ENCODE measurements at regions not wholly inside any gene's neighbourhood (a gene's known extent, or its start where the extent isn't known, plus 50 kb on each side); places are given as distances from the start of the nearest gene placed in this dataset.

DNA sequence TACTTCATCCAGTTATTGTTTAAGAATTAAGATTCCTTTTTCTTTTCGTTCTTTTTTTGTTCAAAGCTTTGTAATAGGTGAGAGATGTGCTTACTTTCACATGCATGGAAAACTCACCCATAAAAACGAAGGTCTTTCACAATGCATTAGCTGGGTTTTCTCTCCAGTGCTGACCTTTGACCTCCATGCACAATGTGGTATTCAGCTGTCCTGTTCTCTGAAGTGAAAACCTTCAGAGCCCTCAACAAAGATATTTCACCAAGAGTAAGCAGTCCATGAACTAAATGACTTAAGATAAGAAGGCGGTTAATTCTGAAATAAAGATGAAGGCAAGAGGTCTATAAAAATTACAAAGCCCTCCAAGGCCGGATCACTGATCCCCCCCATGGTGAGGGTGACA is 77.1 kb upstream of the IPO9 start:
- DNase-seq (no peak), ATAC-seq (no peak)
- intact Hi-C loops (cut with DNase I): no loop called here
- no peaks in the 10 kb centered on the region for H3K9me3 ChIP-seq (ENCODE audit: control insufficient read depth, low read length)
- H3K4me1 ChIP-seq (ENCODE audit: control insufficient read depth, insufficient read depth, low read length): peaks cover 9% of the 10 kb centered on the region
- no peaks in the 10 kb centered on the region for H3K27me3 ChIP-seq (ENCODE audit: control insufficient read depth, insufficient read depth)
- no peak overlapping the region for H3K4me3 ChIP-seq (ENCODE audit: low read length)
- H3K27ac ChIP-seq (ENCODE audit: low read length): no peak overlapping the region
- 81% methylated on average over 4 of the region's 4 CpGs for WGBS

- ATAC-seq (no peak), DNase-seq (no peak)
- no peaks in the 10 kb centered on the region for H3K9me3 ChIP-seq (ENCODE audit: control insufficient read depth, low read length)
- H3K27ac ChIP-seq (ENCODE audit: low read length): no peak overlapping the region
- no peak overlapping the region for H3K4me3 ChIP-seq (ENCODE audit: low read length)
- intact Hi-C loops (cut with DNase I): no loop called here
- WGBS: 83% methylated on average over 2 of the region's 2 CpGs
- peaks cover 9% of the 10 kb centered on the region for H3K4me1 ChIP-seq (ENCODE audit: control insufficient read depth, insufficient read depth, low read length)
- no peaks in the 10 kb centered on the region for H3K27me3 ChIP-seq (ENCODE audit: control insufficient read depth, insufficient read depth)
Observed at GRCh38 chr1:201752333-201752732, 76.6 kb upstream of the IPO9 start.

GRCh38 chr1:201753492-201753891 is 75.5 kb upstream of the IPO9 start:
- 71% methylated on average over 3 of the region's 3 CpGs for WGBS
- no peak for DNase-seq
- no peak for ATAC-seq
- Histone ChIP-seq H3K27ac (ENCODE audit: low read length) (no peak overlapping the region), H3K9me3 (ENCODE audit: control insufficient read depth, low read length) (no peaks in the 10 kb centered on the region), H3K27me3 (ENCODE audit: control insufficient read depth, insufficient read depth) (no peaks in the 10 kb centered on the region), H3K4me1 (ENCODE audit: control insufficient read depth, insufficient read depth, low read length) (peaks cover 9% of the 10 kb centered on the region), H3K4me3 (ENCODE audit: low read length) (no peak overlapping the region)
- intact Hi-C loops (cut with DNase I): no loop called here

DNA sequence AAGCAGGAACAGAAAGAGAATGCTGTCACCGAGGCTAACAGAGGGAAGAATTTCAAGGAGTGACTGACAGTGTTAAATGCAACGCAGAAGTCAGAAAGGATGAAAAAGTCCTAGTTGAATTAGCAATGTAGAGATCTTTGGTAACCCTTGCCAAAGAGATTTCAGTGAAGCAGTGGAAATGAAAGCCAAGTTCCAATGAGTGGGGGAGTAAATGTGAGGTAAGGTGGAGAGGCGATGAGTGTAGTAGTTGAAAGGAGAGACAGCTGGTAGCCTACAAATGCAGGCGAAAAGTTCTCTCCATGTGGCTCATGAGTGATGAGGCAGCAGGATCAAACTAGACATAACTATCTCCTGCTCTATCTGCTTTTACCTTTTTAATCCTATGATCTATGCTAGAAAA is 74.6 kb upstream of the IPO9 start:
- Histone ChIP-seq H3K4me1 (ENCODE audit: control insufficient read depth, insufficient read depth, low read length) (peaks cover 9% of the 10 kb centered on the region), H3K27me3 (ENCODE audit: control insufficient read depth, insufficient read depth) (no peaks in the 10 kb centered on the region), H3K9me3 (ENCODE audit: control insufficient read depth, low read length) (no peaks in the 10 kb centered on the region), H3K4me3 (ENCODE audit: low read length) (no peak overlapping the region), H3K27ac (ENCODE audit: low read length) (no peak overlapping the region)
- intact Hi-C loops (cut with DNase I): no loop called here
- DNase-seq: no peak
- ATAC-seq: peak in 1 of 2 donors; percentile 40
- 72% methylated on average over 4 of the region's 4 CpGs for WGBS

DNA sequence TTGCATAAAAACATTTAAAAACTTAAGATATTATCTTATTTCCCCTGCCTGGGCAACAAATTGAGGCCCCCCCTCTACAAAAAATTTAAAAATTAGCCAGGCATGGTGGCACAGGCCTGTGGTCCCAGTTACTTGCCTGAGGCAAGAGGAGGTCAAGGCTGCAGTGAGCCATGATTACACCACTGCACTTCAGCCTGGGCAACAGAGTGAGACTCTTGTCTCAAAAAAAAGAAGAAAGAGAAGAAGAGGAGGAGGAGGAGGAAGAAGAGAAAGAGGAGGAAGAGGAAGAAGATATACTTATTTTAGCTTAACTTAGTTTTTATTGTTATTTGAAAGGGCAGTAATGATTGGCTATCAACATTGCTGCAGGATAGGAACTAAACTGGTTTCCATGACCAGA is 73.8 kb upstream of the IPO9 start:
- Histone ChIP-seq H3K4me1 (ENCODE audit: control insufficient read depth, insufficient read depth, low read length) (peaks cover 9% of the 10 kb centered on the region), H3K27ac (ENCODE audit: low read length) (no peak overlapping the region), H3K9me3 (ENCODE audit: control insufficient read depth, low read length) (no peaks in the 10 kb centered on the region), H3K4me3 (ENCODE audit: low read length) (no peak overlapping the region), H3K27me3 (ENCODE audit: control insufficient read depth, insufficient read depth) (no peaks in the 10 kb centered on the region)
- intact Hi-C loops (cut with DNase I): no loop called here
- DNase-seq: no peak
- ATAC-seq: no peak

- no peak for ATAC-seq
- no peak for DNase-seq
- no peaks in the 10 kb centered on the region for H3K27me3 ChIP-seq (ENCODE audit: control insufficient read depth, insufficient read depth)
- H3K27ac ChIP-seq (ENCODE audit: low read length): no peak overlapping the region
- H3K4me3 ChIP-seq (ENCODE audit: low read length): no peak overlapping the region
- H3K9me3 ChIP-seq (ENCODE audit: control insufficient read depth, low read length): no peaks in the 10 kb centered on the region
- intact Hi-C loops (cut with DNase I): no loop called here
- H3K4me1 ChIP-seq (ENCODE audit: control insufficient read depth, insufficient read depth, low read length): peaks cover 9% of the 10 kb centered on the region
Observed at GRCh38 chr1:201756406-201756805, 72.6 kb upstream of the IPO9 start.

GRCh38 chr1:201758499-201759050 is 70.4 kb upstream of the IPO9 start:
- Histone ChIP-seq H3K4me1 (ENCODE audit: control insufficient read depth, insufficient read depth, low read length) (peaks cover 8% of the 10 kb centered on the region), H3K27me3 (ENCODE audit: control insufficient read depth, insufficient read depth) (no peaks in the 10 kb centered on the region), H3K27ac (ENCODE audit: low read length) (no peak overlapping the region), H3K9me3 (ENCODE audit: control insufficient read depth, low read length) (no peaks in the 10 kb centered on the region), H3K4me3 (ENCODE audit: low read length) (no peak overlapping the region)
- WGBS: 86% methylated on average over 4 of the region's 4 CpGs
- DNase-seq: no peak
- no peak for ATAC-seq
- intact Hi-C loops (cut with DNase I): no loop called here

DNA sequence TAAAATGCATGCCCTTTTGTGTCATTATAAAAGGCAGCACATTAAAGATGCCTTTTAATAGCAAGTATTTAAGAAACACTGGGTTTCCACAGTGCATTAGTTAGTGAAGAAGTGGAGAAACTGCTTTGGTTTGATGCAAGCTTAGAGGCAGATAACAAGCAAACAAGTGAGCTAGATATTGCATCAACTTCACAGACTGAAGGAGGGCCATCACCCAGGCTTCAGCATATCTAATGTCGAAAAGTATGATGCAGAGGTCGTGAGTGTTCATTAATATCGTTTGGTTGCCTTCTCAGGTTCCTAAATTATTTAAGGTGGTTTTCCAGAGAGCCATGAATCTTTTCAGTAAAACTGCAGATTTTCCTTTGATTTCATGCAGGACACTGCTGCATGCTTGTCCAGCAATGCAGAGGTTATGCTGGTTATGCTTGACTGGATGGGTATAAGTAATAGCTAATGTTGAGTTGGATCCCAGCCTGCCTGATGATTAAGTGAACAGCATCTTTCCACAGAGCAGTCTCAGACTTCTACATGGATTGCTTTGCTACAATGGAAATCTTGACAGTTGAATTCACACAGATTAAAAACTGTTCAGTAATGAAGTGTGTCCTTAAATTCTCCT is 69.7 kb upstream of the IPO9 start:
- Histone ChIP-seq H3K9me3 (ENCODE audit: control insufficient read depth, low read length) (no peaks in the 10 kb centered on the region), H3K4me3 (ENCODE audit: low read length) (no peak overlapping the region), H3K4me1 (ENCODE audit: control insufficient read depth, insufficient read depth, low read length) (peaks cover 4% of the 10 kb centered on the region), H3K27ac (ENCODE audit: low read length) (no peak overlapping the region), H3K27me3 (ENCODE audit: control insufficient read depth, insufficient read depth) (no peaks in the 10 kb centered on the region)
- no peak for DNase-seq
- intact Hi-C loops (cut with DNase I): no loop called here
- no peak for ATAC-seq
- WGBS: 65% methylated on average over 3 of the region's 3 CpGs

- intact Hi-C loops (cut with DNase I): no loop called here
- ATAC-seq (no peak), DNase-seq (no peak)
- 71% methylated on average over 1 of the region's 1 CpG for WGBS
- no peak overlapping the region for H3K4me3 ChIP-seq (ENCODE audit: low read length)
- H3K9me3 ChIP-seq (ENCODE audit: control insufficient read depth, low read length): no peaks in the 10 kb centered on the region
- H3K27me3 ChIP-seq (ENCODE audit: control insufficient read depth, insufficient read depth): no peaks in the 10 kb centered on the region
- no peak overlapping the region for H3K27ac ChIP-seq (ENCODE audit: low read length)
- no peaks in the 10 kb centered on the region for H3K4me1 ChIP-seq (ENCODE audit: control insufficient read depth, insufficient read depth, low read length)
Observed at GRCh38 chr1:201760516-201760915, 68.4 kb upstream of the IPO9 start.

DNA sequence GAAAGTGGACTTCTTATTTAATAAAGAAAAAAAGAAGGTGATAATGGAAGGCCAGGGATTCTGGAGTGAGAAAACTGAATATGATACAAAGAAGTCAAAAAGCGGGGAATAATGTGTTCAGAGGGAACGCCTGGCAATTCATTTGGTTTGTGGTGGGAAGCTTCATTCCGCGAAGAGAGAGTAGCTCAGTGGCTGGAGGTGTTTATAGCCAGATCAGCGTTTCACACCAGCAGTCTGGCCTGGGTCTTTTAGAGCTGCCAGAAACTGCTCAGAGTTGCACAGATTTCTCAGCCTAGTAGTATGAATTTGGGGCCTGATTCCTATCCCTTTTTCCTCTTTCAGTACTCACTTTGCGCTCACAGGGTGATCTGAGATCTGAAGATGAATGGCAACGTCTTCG is 67.8 kb upstream of the IPO9 start:
- WGBS: 86% methylated on average over 8 of the region's 8 CpGs
- H3K4me3 ChIP-seq (ENCODE audit: low read length): no peak overlapping the region
- H3K27me3 ChIP-seq (ENCODE audit: control insufficient read depth, insufficient read depth): no peaks in the 10 kb centered on the region
- intact Hi-C loops (cut with DNase I): no loop called here
- DNase-seq: no peak
- H3K9me3 ChIP-seq (ENCODE audit: control insufficient read depth, low read length): no peaks in the 10 kb centered on the region
- H3K27ac ChIP-seq (ENCODE audit: low read length): no peak overlapping the region
- peaks cover 2% of the 10 kb centered on the region for H3K4me1 ChIP-seq (ENCODE audit: control insufficient read depth, insufficient read depth, low read length)
- ATAC-seq: no peak

DNA sequence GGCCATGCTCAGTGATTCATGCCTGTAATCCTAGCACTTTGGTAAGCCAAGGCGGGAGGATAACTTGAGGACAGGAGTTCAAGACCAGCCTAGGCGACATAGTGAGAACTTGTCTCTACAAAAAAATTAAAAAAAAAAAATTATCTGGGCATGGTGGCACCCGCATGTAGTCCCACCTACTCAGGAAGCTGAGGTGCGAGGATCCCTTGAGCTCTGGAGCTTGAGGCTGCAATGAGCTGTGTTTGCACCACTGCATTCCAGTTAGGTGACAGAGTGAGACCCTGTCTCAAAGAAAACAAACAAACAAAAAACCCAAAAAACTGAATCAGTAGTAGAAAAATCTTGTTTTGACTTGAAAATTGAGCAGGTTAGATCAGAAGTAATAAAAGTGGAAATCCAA is 67.1 kb upstream of the IPO9 start:
- H3K9me3 ChIP-seq (ENCODE audit: control insufficient read depth, low read length): no peaks in the 10 kb centered on the region
- no peak overlapping the region for H3K27ac ChIP-seq (ENCODE audit: low read length)
- no peaks in the 10 kb centered on the region for H3K27me3 ChIP-seq (ENCODE audit: control insufficient read depth, insufficient read depth)
- peaks cover 2% of the 10 kb centered on the region for H3K4me1 ChIP-seq (ENCODE audit: control insufficient read depth, insufficient read depth, low read length)
- no peak overlapping the region for H3K4me3 ChIP-seq (ENCODE audit: low read length)
- no peak for DNase-seq
- over 99% methylated on average over 4 of the region's 4 CpGs for WGBS
- ATAC-seq: no peak
- intact Hi-C loops (cut with DNase I): no loop called here

DNA sequence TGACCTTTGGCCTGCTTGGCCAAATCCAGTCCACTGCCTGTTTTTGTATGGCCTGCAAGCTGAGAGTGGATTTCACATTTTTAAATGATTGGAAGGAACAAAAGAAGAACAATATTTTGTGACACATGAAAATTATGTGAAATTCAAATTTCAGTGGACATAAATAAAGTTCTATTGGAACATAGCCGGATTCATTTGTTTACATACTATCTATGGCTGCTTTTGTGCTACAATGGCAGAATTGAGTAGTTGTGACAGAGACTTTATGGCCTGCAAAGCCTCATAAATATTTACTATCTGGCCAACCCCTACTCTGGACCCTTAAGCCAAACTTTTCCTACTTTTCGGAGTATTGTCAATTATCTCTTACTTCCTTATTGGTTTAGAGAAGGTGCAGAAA is 66.6 kb upstream of the IPO9 start:
- ATAC-seq (no peak), DNase-seq (no peak)
- no peaks in the 10 kb centered on the region for H3K27me3 ChIP-seq (ENCODE audit: control insufficient read depth, insufficient read depth)
- H3K9me3 ChIP-seq (ENCODE audit: control insufficient read depth, low read length): no peaks in the 10 kb centered on the region
- no peak overlapping the region for H3K4me3 ChIP-seq (ENCODE audit: low read length)
- intact Hi-C loops (cut with DNase I): no loop called here
- WGBS: 93% methylated on average over 2 of the region's 2 CpGs
- H3K27ac ChIP-seq (ENCODE audit: low read length): no peak overlapping the region
- peaks cover 2% of the 10 kb centered on the region for H3K4me1 ChIP-seq (ENCODE audit: control insufficient read depth, insufficient read depth, low read length)
